ENCODE measurements at regions not wholly inside any gene's neighbourhood (a gene's known extent, or its start where the extent isn't known, plus 50 kb on each side); places are given as distances from the start of the nearest gene placed in this dataset.

GRCh38 chr20:6623989-6624388, 143.5 kb upstream of the BMP2 start:
- Histone ChIP-seq H3K36me3 (no peaks in the 10 kb centered on the region), H3K4me1 (no peaks in the 10 kb centered on the region), H3K27me3 (no peaks in the 10 kb centered on the region), H3K27ac (no peak overlapping the region), H3K9me3 (no peaks in the 10 kb centered on the region), H3K4me3 (no peak overlapping the region)
- no peak for DNase-seq (ENCODE audit: extremely low spot score in 2 of 2)
- intact Hi-C loops (cut with DNase I) = no loop called here
- TF ChIP-seq POLR2AphosphoS5 (IDR thresholded peaks at IDR 0.05; ENCODE audit: insufficient read depth in 1 of 2, low read depth in 1 of 2) (no peak), POLR2A (IDR thresholded peaks at IDR 0.05) (no peak), CTCF (IDR thresholded peaks at IDR 0.05) (no peak)

DNA sequence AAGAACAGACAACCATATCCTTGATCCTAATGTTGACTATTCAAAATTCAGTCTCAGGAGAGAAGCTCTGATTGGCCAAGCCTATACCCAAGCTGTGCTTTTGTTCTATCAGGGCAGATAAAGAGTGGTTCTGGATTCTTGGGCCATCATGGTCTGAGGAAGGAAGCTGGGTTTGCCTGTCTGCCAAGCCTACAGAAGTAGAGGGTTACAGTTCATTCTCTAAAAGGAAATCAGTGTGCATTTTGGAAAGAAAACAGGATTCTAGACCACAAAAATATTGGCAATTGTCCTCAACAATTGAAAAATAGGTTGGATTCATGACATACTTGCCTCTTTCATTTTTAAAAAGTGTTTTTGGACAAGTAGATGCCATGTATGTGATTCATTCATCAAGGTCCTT, 145.4 kb upstream of the BMP2 start:
- Histone ChIP-seq H3K4me3 (no peak overlapping the region), H3K9me3 (no peaks in the 10 kb centered on the region), H3K36me3 (no peaks in the 10 kb centered on the region), H3K27me3 (no peaks in the 10 kb centered on the region), H3K4me1 (no peaks in the 10 kb centered on the region), H3K27ac (no peak overlapping the region)
- intact Hi-C loops (cut with DNase I) = no loop called here
- TF ChIP-seq POLR2A (IDR thresholded peaks at IDR 0.05) (no peak), POLR2AphosphoS5 (IDR thresholded peaks at IDR 0.05; ENCODE audit: insufficient read depth in 1 of 2, low read depth in 1 of 2) (no peak), CTCF (IDR thresholded peaks at IDR 0.05) (no peak)
- DNase-seq (ENCODE audit: extremely low spot score in 2 of 2) = no peak

DNA sequence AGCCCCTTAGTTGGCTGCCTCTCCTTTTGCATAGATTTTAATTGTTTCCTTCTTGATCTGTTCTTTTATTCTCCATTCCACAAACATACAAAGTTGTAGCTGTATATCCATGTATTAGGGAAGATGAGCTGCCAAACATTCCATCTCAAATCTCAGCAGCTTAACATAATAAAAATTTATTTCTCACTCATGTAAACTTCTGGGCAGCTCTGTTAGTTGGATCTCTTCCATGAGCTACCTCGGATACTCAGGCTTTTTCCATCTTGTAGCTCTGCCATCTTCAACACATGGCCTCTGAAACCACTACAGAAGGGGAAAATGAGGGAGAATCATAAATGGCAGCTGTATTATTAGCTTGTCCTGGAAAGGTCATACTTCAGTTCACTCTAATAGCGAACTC, 149.4 kb upstream of the BMP2 start:
- H3K27ac ChIP-seq = no peak overlapping the region
- no peaks in the 10 kb centered on the region for H3K4me1 ChIP-seq
- TF ChIP-seq CTCF (IDR thresholded peaks at IDR 0.05) (no peak), POLR2A (IDR thresholded peaks at IDR 0.05) (no peak), POLR2AphosphoS5 (IDR thresholded peaks at IDR 0.05; ENCODE audit: insufficient read depth in 1 of 2, low read depth in 1 of 2) (no peak)
- H3K4me3 ChIP-seq = no peak overlapping the region
- H3K36me3 ChIP-seq = no peaks in the 10 kb centered on the region
- H3K9me3 ChIP-seq = no peaks in the 10 kb centered on the region
- no peak for DNase-seq (ENCODE audit: extremely low spot score in 2 of 2)
- intact Hi-C loops (cut with DNase I) = no loop called here
- H3K27me3 ChIP-seq = no peaks in the 10 kb centered on the region

- Histone ChIP-seq H3K4me1 (no peaks in the 10 kb centered on the region), H3K36me3 (no peaks in the 10 kb centered on the region), H3K27me3 (no peaks in the 10 kb centered on the region), H3K27ac (no peak overlapping the region), H3K9me3 (no peaks in the 10 kb centered on the region), H3K4me3 (no peak overlapping the region)
- no peak for TF ChIP-seq POLR2AphosphoS5 (IDR thresholded peaks at IDR 0.05; ENCODE audit: insufficient read depth in 1 of 2, low read depth in 1 of 2)
- TF ChIP-seq POLR2A (IDR thresholded peaks at IDR 0.05) = no peak
- no peak for TF ChIP-seq CTCF (IDR thresholded peaks at IDR 0.05)
- intact Hi-C loops (cut with DNase I) = no loop called here
- no peak for DNase-seq (ENCODE audit: extremely low spot score in 2 of 2)
These were observed 151.1 kb upstream of the BMP2 start for GRCh38 chr20:6616421-6616820.

DNA sequence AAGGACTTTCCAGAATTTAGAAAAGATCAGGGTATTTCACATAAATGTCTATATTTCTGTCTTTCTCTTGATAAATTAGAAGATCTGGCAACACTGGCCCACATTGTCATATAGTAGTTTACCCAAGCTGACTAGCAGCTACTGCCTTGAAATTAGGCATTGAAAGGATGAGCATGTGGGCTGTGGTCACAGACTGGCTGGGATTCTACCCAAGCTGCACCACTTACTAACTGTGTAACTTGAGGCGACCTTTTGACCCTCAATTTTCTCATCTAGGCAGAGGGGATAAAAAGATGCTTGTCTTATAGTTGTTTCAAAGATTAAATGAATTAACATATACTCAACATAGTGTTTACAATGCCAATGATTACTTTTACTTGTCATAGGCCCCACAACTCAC, 152.7 kb upstream of the BMP2 start:
- no peak for DNase-seq (ENCODE audit: extremely low spot score in 2 of 2)
- no peak overlapping the region for H3K27ac ChIP-seq
- H3K4me3 ChIP-seq = no peak overlapping the region
- no peaks in the 10 kb centered on the region for H3K27me3 ChIP-seq
- no peaks in the 10 kb centered on the region for H3K4me1 ChIP-seq
- TF ChIP-seq POLR2AphosphoS5 (IDR thresholded peaks at IDR 0.05; ENCODE audit: insufficient read depth in 1 of 2, low read depth in 1 of 2) (no peak), POLR2A (IDR thresholded peaks at IDR 0.05) (no peak), CTCF (IDR thresholded peaks at IDR 0.05) (no peak)
- intact Hi-C loops (cut with DNase I) = no loop called here
- no peaks in the 10 kb centered on the region for H3K9me3 ChIP-seq
- no peaks in the 10 kb centered on the region for H3K36me3 ChIP-seq

Data from vagina (tissue), 2 donors.